Small intestine (tissue), 7 donors: ENCODE measurements at regions not wholly inside any gene's neighbourhood (a gene's known extent, or its start where the extent isn't known, plus 50 kb on each side); places are given as distances from the start of the nearest gene placed in this dataset.
"Not testable (repeated sequence)": the region's sequence is repeated elsewhere in the genome, so short reads cannot be mapped to it uniquely, and the experiment has no call there.

ENCODE experiments used
- DNase-seq, 2 donors: peaks; one replicate each; pipeline versions ENCODE4 v3.0.0 to v3.0.0-alpha.2; 2013
- FAIRE-seq: peaks from 2 replicates; lab custom pipeline; 2012; peaks lifted over from hg19 to GRCh38; lab: Jason Lieb, UNC
- H3K27ac ChIP-seq, 3 donors: one replicate each; pipeline ENCODE4 v1.5.1; 2013; ENCODE audit warnings: low read length in 2 of 3, mild to moderate bottlenecking in 2 of 3, control low read depth in 1 of 3, inconsistent platforms in 1 of 3, low read depth in 1 of 3, moderate library complexity in 1 of 3
- H3K27me3 ChIP-seq, 3 donors: one replicate each; pipeline ENCODE4 v1.6.1; 2013; ENCODE audit warnings: low read length in 3 of 3, inconsistent platforms in 1 of 3; ENCODE audit not compliant: control insufficient read depth in 3 of 3, insufficient read depth in 3 of 3
- H3K36me3 ChIP-seq, 3 donors: one replicate each; pipeline ENCODE4 v1.6.1; 2013; ENCODE audit warnings: low read length in 3 of 3, inconsistent platforms in 1 of 3, low read depth in 1 of 3, mild to moderate bottlenecking in 1 of 3, moderate library complexity in 1 of 3; ENCODE audit not compliant: control insufficient read depth in 3 of 3, insufficient read depth in 2 of 3
- H3K4me1 ChIP-seq, 3 donors: one replicate each; pipeline ENCODE4 v1.6.1; 2013; ENCODE audit warnings: low read length in 2 of 3, inconsistent platforms in 1 of 3, low read depth in 1 of 3, mild to moderate bottlenecking in 1 of 3, moderate library complexity in 1 of 3; ENCODE audit not compliant: control insufficient read depth in 3 of 3, insufficient read depth in 2 of 3
- H3K4me3 ChIP-seq, 3 donors: one replicate each; pipeline ENCODE4 v1.5.1; 2013; ENCODE audit warnings: low read length in 3 of 3, control low read depth in 1 of 3, inconsistent platforms in 1 of 3, low read depth in 1 of 3, mild to moderate bottlenecking in 1 of 3, moderate library complexity in 1 of 3
- H3K9me3 ChIP-seq, 2 donors: one replicate each; pipeline ENCODE4 v1.6.1; 2013; ENCODE audit warnings: low read depth in 1 of 2, low read length in 1 of 2; ENCODE audit not compliant: control insufficient read depth in 2 of 2, insufficient read depth in 1 of 2
- whole genome bisulfite sequencing, 3 donors: extraction: QIAGEN DNeasy Blood & Tissue Kit; methylation state at CpG; one replicate each; pipeline ENCODE4 v1.1.7; 2013; 5-methylcytosine and 5-hydroxymethylcytosine counted together
- donor health status: healthy with polysubstance abuse.
- donor health status: control.
- donor health status: control.
- donor health status: Bipolar disorder and iron deficiency.
- donor health status: healthy.

GRCh38 chrY:26273089-26273488, 651.2 kb downstream of the CDY1 start:
- FAIRE-seq, DNase-seq, H3K36me3 ChIP-seq, H3K27ac ChIP-seq, H3K9me3 ChIP-seq, H3K4me1 ChIP-seq, H3K27me3 ChIP-seq, H3K4me3 ChIP-seq: not testable (repeated sequence)
- WGBS, 3 donors = no CpG with 5 or more reads among the region's 2 CpGs

- FAIRE-seq, H3K4me1 ChIP-seq, H3K9me3 ChIP-seq, H3K27me3 ChIP-seq, H3K36me3 ChIP-seq, H3K27ac ChIP-seq, DNase-seq, H3K4me3 ChIP-seq: not testable (repeated sequence)
Observed at GRCh38 chrY:26306046-26306445, 684.1 kb downstream of the CDY1 start.

GRCh38 chrY:26306630-26307385, 684.9 kb downstream of the CDY1 start:
- FAIRE-seq, H3K27me3 ChIP-seq, H3K36me3 ChIP-seq, DNase-seq, H3K4me1 ChIP-seq, H3K9me3 ChIP-seq, H3K27ac ChIP-seq, H3K4me3 ChIP-seq: not testable (repeated sequence)
- no CpG with 5 or more reads among the region's 1 CpG for WGBS, 3 donors

GRCh38 chrY:26308308-26308707, 686.4 kb downstream of the CDY1 start:
- not testable (repeated sequence) for H3K27me3 ChIP-seq, H3K9me3 ChIP-seq, H3K36me3 ChIP-seq, H3K27ac ChIP-seq, FAIRE-seq, H3K4me1 ChIP-seq, H3K4me3 ChIP-seq, DNase-seq

GRCh38 chrY:26315065-26315464, 693.1 kb downstream of the CDY1 start:
- H3K4me3 ChIP-seq, H3K36me3 ChIP-seq, H3K27ac ChIP-seq, H3K4me1 ChIP-seq, H3K27me3 ChIP-seq, H3K9me3 ChIP-seq, FAIRE-seq: not testable (repeated sequence)
- DNase-seq = peak; percentile 1 to 4
- WGBS, 3 donors = 53 to 61% methylated on average over 2 of the region's 2 CpGs; no CpG with 5 or more reads in 1 of the 3 donors

DNA sequence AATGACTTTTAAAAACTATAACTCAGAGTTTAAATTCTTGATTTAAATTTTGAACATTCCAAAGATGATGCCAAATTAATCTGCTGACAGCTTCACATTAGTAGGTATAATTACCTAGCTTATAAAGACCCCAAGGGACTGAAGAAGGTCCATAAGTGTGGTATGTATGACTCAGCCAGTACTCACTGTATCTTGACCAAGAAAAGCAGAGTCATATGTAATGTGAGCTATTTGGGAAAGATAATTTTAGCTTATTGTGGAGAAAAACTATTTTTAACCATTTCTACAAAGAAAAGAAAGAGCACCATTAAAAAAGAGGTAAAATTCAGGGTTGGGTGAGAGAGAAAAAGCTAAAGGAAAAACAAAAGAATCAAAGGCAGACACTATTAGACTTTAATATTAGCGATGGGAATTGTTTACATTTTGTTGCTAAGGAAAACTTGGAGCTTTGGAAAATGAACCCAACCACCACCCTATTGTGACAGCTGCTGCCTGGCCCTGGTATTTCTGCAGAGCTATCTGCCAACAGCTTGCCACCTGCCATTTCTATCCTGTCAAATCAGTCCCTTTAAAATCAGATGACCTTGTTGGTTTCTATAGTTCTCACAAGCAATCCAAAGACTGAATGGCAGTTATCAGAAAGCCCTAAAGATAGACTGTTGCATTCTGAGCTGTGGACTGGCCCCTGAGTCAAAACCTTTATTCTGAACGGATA, 697.7 kb downstream of the CDY1 start:
- H3K27ac ChIP-seq, DNase-seq, H3K27me3 ChIP-seq, H3K4me1 ChIP-seq, H3K4me3 ChIP-seq, H3K36me3 ChIP-seq, H3K9me3 ChIP-seq, FAIRE-seq: not testable (repeated sequence)
- 13 to 58% methylated on average over 2 of the region's 2 CpGs; no CpG with 5 or more reads in 1 of the 3 donors for WGBS, 3 donors

- 29 to 60% methylated on average over 1 of the region's 1 CpG; no CpG with 5 or more reads in 1 of the 3 donors for WGBS, 3 donors
- not testable (repeated sequence) for H3K36me3 ChIP-seq, FAIRE-seq, H3K4me3 ChIP-seq, H3K4me1 ChIP-seq, DNase-seq, H3K27me3 ChIP-seq, H3K27ac ChIP-seq, H3K9me3 ChIP-seq
Observed at GRCh38 chrY:26322756-26323155, 700.8 kb downstream of the CDY1 start.

GRCh38 chrY:26352931-26353330, 731.0 kb downstream of the CDY1 start:
- H3K27ac ChIP-seq, H3K27me3 ChIP-seq, FAIRE-seq, H3K36me3 ChIP-seq, DNase-seq, H3K9me3 ChIP-seq, H3K4me1 ChIP-seq, H3K4me3 ChIP-seq: not testable (repeated sequence)
